OCI-M1 (cell line): ENCODE measurements at regions not wholly inside any gene's neighbourhood (a gene's known extent, or its start where the extent isn't known, plus 50 kb on each side); places are given as distances from the start of the nearest gene placed in this dataset.
"Not testable (repeated sequence)": the region's sequence is repeated elsewhere in the genome, so short reads cannot be mapped to it uniquely, and the experiment has no call there.

Experiments
- DNase-seq: peaks from one replicate; lab custom pipeline; 2025; lab: John Stamatoyannopoulos, UW

- no peak for DNase-seq
Observed at GRCh38 chr7:52352013-52352981, 683.1 kb upstream of the POM121L12 start.

- no peak for DNase-seq
Observed at GRCh38 chr7:52344015-52344414, 691.4 kb upstream of the POM121L12 start.

- DNase-seq, result no peak
Observed at GRCh38 chr7:52340067-52340466, 695.4 kb upstream of the POM121L12 start.

- not testable (repeated sequence) for DNase-seq
Observed at GRCh38 chr7:52328328-52328727, 707.1 kb upstream of the POM121L12 start.

- no peak for DNase-seq
Observed at GRCh38 chr7:52325237-52325636, 710.2 kb upstream of the POM121L12 start.

- no peak for DNase-seq
Observed at GRCh38 chr7:52323202-52323746, 712.2 kb upstream of the POM121L12 start.

- DNase-seq, result no peak
Observed at GRCh38 chr7:52320610-52321009, 714.8 kb upstream of the POM121L12 start.

GRCh38 chr7:52317921-52318320 is 717.5 kb upstream of the POM121L12 start:
- no peak for DNase-seq

GRCh38 chr7:52311886-52312285 is 723.5 kb upstream of the POM121L12 start:
- no peak for DNase-seq

GRCh38 chr7:52309631-52310030 is 725.8 kb upstream of the POM121L12 start:
- DNase-seq, result no peak

- DNase-seq, result no peak
Observed at GRCh38 chr7:52302765-52303520, 732.5 kb upstream of the POM121L12 start.

GRCh38 chr7:52297128-52297527 is 738.3 kb upstream of the POM121L12 start:
- no peak for DNase-seq

- no peak for DNase-seq
Observed at GRCh38 chr7:52294942-52295341, 740.5 kb upstream of the POM121L12 start.

GRCh38 chr7:52289247-52289646 is 746.2 kb upstream of the POM121L12 start:
- DNase-seq, result no peak

- DNase-seq, result no peak
Observed at GRCh38 chr7:52287698-52288097, 747.7 kb upstream of the POM121L12 start.

GRCh38 chr7:52285689-52286088 is 749.7 kb upstream of the POM121L12 start:
- DNase-seq, result no peak

GRCh38 chr7:52283335-52283734 is 752.1 kb upstream of the POM121L12 start:
- DNase-seq, result peak; percentile 0

GRCh38 chr7:52273685-52274610 is 761.5 kb upstream of the POM121L12 start:
- no peak for DNase-seq

GRCh38 chr7:52271703-52272102 is 763.7 kb upstream of the POM121L12 start:
- DNase-seq, result no peak

- no peak for DNase-seq
Observed at GRCh38 chr7:52270301-52270700, 765.1 kb upstream of the POM121L12 start.

GRCh38 chr7:52269669-52270068 is 765.8 kb upstream of the POM121L12 start:
- no peak for DNase-seq

- no peak for DNase-seq
Observed at GRCh38 chr7:52261057-52261456, 774.4 kb upstream of the POM121L12 start.
